ENCODE measurements at regions not wholly inside any gene's neighbourhood (a gene's known extent, or its start where the extent isn't known, plus 50 kb on each side); places are given as distances from the start of the nearest gene placed in this dataset.

DNA sequence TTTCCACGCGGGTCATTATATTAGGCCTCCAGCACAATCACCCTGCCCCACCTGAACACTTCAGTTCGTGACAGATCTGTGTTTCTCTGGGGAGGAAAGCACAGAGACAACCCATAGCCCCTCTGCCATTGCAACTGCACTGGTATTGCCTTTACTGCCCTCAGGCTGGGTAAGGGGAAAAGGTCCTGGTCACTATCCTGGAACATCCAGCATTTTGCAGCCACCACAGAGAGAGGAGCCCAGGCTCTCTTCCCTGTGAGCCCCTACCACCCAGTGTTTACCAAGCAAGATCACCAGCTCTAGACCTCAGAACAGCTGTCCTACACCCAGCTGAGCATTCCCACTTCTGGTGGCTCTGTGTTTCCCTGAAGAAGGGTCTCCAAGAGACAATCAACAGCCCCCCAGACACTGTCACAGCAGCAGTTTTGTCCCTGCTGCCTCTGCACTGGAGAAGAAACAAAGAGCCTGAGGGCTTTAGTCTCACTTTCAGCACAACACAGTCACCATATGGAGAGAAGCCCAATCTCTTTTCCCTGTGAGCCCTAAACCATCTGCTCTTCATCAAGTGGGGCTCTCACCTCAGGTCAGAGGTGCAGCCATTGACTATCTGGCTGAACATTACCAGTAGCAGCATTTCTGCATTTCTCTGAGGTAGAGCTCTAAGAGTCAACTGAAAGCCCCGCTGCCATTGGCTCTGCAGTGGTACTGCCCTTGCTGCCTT lies 655.2 kb upstream of the FAM174A start:
- H3K27ac ChIP-seq, result no peak overlapping the region
- TF ChIP-seq CTCF (conservative IDR thresholded peaks at IDR 0.05) (no peak), ZFX (IDR thresholded peaks at IDR 0.05) (no peak)

GRCh38 chr5:99878830-99879229 lies 656.3 kb upstream of the FAM174A start:
- H3K27ac ChIP-seq, result no peak overlapping the region
- TF ChIP-seq ZFX (IDR thresholded peaks at IDR 0.05) (no peak), CTCF (conservative IDR thresholded peaks at IDR 0.05) (no peak)

DNA sequence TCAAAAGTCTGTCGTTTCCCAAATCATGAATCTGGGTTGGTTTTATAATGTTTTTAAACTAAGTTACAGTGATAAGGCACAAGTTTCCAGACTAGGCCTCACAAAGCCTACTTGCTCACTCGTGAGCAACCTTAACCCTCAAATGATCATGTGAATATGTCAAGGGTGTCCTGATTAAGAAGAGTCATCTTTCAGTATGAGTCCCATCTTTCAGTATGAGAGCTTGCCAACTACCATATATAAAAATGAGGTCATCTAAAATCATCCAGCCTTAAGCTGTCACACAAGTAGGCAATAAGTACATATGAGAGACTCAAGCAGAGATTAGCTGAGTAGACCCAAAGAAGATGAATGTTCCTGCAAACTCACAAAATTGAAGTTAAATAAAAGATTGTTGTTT lies 668.4 kb upstream of the FAM174A start:
- no peak overlapping the region for H3K27ac ChIP-seq
- TF ChIP-seq CTCF (conservative IDR thresholded peaks at IDR 0.05), result no peak
- TF ChIP-seq ZFX (IDR thresholded peaks at IDR 0.05), result no peak

- TF ChIP-seq ZFX (IDR thresholded peaks at IDR 0.05), result no peak
- no peak for TF ChIP-seq CTCF (conservative IDR thresholded peaks at IDR 0.05)
Measured at GRCh38 chr5:99865159-99865558, 670.0 kb upstream of the FAM174A start.

DNA sequence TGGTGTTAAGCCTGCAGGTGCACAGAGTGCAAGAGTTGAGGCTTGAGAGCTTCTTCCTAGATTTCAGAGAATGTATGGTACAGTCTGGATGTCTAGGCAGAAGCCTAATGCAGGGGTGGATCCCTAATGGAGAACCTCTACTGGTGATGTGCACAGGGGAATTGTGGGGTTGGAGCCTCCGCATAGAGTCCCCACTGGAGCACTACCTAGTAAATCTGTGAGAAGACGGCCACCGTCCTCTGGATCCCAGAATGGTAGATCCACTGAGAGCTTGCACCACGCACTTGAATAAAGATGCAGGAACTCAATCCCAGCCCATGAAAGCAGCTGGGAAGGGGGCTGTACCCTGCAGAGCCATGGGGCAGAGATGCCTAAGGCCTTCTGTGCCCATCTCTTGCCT lies 699.4 kb upstream of the FAM174A start:
- no peak overlapping the region for H3K27ac ChIP-seq
- TF ChIP-seq ZFX (IDR thresholded peaks at IDR 0.05), result no peak

More at GRCh38 chr5:99865159-99865558, 670.0 kb upstream of the FAM174A start:
- H3K27ac ChIP-seq, result no peak overlapping the region

DNA sequence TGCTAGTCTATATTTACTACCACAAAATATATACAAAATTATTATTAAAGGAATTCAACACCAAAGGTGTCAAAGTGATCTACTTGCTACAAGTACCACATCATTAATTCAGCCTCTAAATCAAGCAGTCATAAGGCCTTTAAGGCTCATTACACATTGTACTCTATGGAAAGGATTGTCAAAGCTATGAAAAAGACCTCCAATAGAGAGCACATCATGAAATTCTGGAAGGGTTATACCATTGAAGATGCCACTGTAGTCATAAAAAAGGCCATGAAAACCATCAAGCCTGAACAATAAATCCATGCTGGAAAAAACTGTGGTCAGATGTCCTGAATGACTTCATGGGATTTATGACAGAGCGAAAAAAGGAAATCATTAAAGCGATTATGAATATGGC lies 708.0 kb upstream of the FAM174A start:
- TF ChIP-seq CTCF (conservative IDR thresholded peaks at IDR 0.05), result no peak
- TF ChIP-seq ZFX (IDR thresholded peaks at IDR 0.05), result no peak
- H3K27ac ChIP-seq, result no peak overlapping the region

- H3K27ac ChIP-seq, result no peak overlapping the region
- TF ChIP-seq ZFX (IDR thresholded peaks at IDR 0.05), result no peak
- TF ChIP-seq CTCF (conservative IDR thresholded peaks at IDR 0.05), result no peak
Measured at GRCh38 chr5:99817796-99818195, 717.4 kb upstream of the FAM174A start.

Data from C4-2B (cell line).